ENCODE measurements at regions not wholly inside any gene's neighbourhood (a gene's known extent, or its start where the extent isn't known, plus 50 kb on each side); places are given as distances from the start of the nearest gene placed in this dataset.

DNA sequence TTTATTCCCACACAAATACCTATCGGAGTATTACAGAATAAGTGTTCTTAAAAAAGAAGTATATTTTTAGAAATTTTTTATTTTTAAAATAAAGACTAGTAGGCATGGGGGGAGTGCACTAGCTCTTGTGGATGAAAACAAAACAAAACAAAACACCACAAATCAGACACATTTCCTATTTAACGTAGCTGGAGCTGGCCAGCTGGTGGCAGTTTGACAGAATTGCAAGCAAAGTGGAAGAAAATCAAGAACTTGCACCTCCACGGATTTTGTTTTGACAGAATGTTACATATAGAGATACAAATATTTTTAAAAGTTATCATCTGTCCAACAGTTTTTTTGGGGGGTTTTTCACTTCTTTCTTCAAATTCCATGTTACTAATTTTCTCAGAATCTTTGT, 63.6 kb upstream of the SNRPB2 start:
- no peaks in the 10 kb centered on the region for H3K36me3 ChIP-seq (ENCODE audit: control insufficient read depth in 2 of 2, insufficient read depth in 2 of 2, low read length in 1 of 2)
- CTCF ChIA-PET: no interaction called here
- no peaks in the 10 kb centered on the region for H4K20me1 ChIP-seq (ENCODE audit: control insufficient read depth, insufficient read depth)
- SMC1A ChIA-PET (ENCODE audit: uncharacterized antibody, unreplicated experiment): no interaction called here
- H3K4me1 ChIP-seq (ENCODE audit: control insufficient read depth, insufficient read depth, low read length): no peaks in the 10 kb centered on the region
- ATAC-seq (no peak), FAIRE-seq (no peak), DNase-seq (ENCODE audit: low read depth, low spot score) (no peak)
- H3K27me3 ChIP-seq (replicated peaks in 1 of 2; ENCODE audit: control insufficient read depth in 2 of 2, insufficient read depth in 2 of 2, low read length in 1 of 2): no peaks in the 10 kb centered on the region; a peak in 1 of 4 replicates
- intact Hi-C loops (cut with micrococcal nuclease; ENCODE audit: unreplicated experiment) (no loop called here), in situ Hi-C loops (cut with MboI) (no loop called here)
- H3K4me3 ChIP-seq: no peak overlapping the region
- H3K9ac ChIP-seq (ENCODE audit: control insufficient read depth, insufficient read depth, low read length): no peak overlapping the region
- H3K4me2 ChIP-seq (ENCODE audit: control insufficient read depth, insufficient read depth): no peak overlapping the region
- POLR2A ChIA-PET: no interaction called here
- H3K9me3 ChIP-seq (replicated peaks; ENCODE audit: control insufficient read depth, insufficient read depth, low read length): no peaks in the 10 kb centered on the region
- H3K27ac ChIP-seq (ENCODE audit: control insufficient read depth, insufficient read depth): no peak overlapping the region
- no peaks in the 10 kb centered on the region for H3K79me2 ChIP-seq (ENCODE audit: control insufficient read depth, insufficient read depth, low read length)
- no peak overlapping the region for H2AFZ ChIP-seq (ENCODE audit: control insufficient read depth, low read depth, low read length)
- WGBS (ENCODE audit: insufficient coverage, insufficient replicate concordance, low lambda C conversion rate, missing lambda C conversion rate): 57% methylated on average over 3 of the region's 3 CpGs
- BruUV-seq (replicated peaks): no TSS peak
- RAD21 ChIA-PET (ENCODE audit: unreplicated experiment): no interaction called here
- TF ChIP-seq, protein P1, sequence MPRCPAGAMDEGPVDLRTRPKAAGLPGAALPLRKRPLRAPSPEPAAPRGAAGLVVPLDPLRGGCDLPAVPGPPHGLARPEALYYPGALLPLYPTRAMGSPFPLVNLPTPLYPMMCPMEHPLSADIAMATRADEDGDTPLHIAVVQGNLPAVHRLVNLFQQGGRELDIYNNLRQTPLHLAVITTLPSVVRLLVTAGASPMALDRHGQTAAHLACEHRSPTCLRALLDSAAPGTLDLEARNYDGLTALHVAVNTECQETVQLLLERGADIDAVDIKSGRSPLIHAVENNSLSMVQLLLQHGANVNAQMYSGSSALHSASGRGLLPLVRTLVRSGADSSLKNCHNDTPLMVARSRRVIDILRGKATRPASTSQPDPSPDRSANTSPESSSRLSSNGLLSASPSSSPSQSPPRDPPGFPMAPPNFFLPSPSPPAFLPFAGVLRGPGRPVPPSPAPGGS (IDR thresholded peaks at IDR 0.05; ENCODE audit: borderline replicate concordance, insufficient read depth, low read depth, low read length, poor library complexity, severe bottlenecking): no peak
- TF ChIP-seq, protein P2, sequence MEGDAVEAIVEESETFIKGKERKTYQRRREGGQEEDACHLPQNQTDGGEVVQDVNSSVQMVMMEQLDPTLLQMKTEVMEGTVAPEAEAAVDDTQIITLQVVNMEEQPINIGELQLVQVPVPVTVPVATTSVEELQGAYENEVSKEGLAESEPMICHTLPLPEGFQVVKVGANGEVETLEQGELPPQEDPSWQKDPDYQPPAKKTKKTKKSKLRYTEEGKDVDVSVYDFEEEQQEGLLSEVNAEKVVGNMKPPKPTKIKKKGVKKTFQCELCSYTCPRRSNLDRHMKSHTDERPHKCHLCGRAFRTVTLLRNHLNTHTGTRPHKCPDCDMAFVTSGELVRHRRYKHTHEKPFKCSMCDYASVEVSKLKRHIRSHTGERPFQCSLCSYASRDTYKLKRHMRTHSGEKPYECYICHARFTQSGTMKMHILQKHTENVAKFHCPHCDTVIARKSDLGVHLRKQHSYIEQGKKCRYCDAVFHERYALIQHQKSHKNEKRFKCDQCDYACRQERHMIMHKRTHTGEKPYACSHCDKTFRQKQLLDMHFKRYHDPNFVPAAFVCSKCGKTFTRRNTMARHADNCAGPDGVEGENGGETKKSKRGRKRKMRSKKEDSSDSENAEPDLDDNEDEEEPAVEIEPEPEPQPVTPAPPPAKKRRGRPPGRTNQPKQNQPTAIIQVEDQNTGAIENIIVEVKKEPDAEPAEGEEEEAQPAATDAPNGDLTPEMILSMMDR (IDR thresholded peaks at IDR 0.05 in 2 of 3, conservative IDR thresholded peaks at IDR 0.05 in 1 of 3; ENCODE audit: control insufficient read depth in 2 of 3, extremely low read depth in 1 of 3, insufficient read depth in 1 of 3, low read depth in 3 of 3, low read length in 3 of 3): peak in 2 of 3 experiments; percentile 10 to 27; a peak in 1 of 6 replicates
- TF ChIP-seq WRNIP1 (IDR thresholded peaks at IDR 0.05; ENCODE audit: borderline replicate concordance, low read depth, low read length) (no peak), TAF1 (IDR thresholded peaks at IDR 0.05; ENCODE audit: borderline replicate concordance, low read depth, low read length) (no peak)
- TF ChIP-seq, protein P3, sequence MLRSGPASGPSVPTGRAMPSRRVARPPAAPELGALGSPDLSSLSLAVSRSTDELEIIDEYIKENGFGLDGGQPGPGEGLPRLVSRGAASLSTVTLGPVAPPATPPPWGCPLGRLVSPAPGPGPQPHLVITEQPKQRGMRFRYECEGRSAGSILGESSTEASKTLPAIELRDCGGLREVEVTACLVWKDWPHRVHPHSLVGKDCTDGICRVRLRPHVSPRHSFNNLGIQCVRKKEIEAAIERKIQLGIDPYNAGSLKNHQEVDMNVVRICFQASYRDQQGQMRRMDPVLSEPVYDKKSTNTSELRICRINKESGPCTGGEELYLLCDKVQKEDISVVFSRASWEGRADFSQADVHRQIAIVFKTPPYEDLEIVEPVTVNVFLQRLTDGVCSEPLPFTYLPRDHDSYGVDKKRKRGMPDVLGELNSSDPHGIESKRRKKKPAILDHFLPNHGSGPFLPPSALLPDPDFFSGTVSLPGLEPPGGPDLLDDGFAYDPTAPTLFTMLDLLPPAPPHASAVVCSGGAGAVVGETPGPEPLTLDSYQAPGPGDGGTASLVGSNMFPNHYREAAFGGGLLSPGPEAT (IDR thresholded peaks at IDR 0.05; ENCODE audit: low read depth): no peak
